Nephron progenitor cell (in vitro differentiated cells): ENCODE measurements at regions not wholly inside any gene's neighbourhood (a gene's known extent, or its start where the extent isn't known, plus 50 kb on each side); places are given as distances from the start of the nearest gene placed in this dataset.

Experiments used
- DNase-seq: peaks from one replicate; pipeline ENCODE4 v3.0.0; 2021
- H3K27ac Mint-ChIP-seq: 2 replicates; pipeline ENCODE4 v1.8.0; 2021; ENCODE audit warnings: mild to moderate bottlenecking, moderate library complexity, mixed read lengths
- H3K27me3 Mint-ChIP-seq: 2 replicates; pipeline ENCODE4 v1.8.0; 2021; ENCODE audit warnings: mild to moderate bottlenecking, low read depth, mixed read lengths; ENCODE audit not compliant: poor library complexity
- H3K36me3 Mint-ChIP-seq: 2 replicates; pipeline ENCODE4 v1.8.0; 2021; ENCODE audit warnings: low read depth, mixed read lengths
- H3K4me1 Mint-ChIP-seq: 2 replicates; pipeline ENCODE4 v1.8.0; 2021; ENCODE audit warnings: mixed read lengths
- H3K4me3 Mint-ChIP-seq: 2 replicates; pipeline ENCODE4 v1.8.0; 2021; ENCODE audit warnings: mild to moderate bottlenecking, moderate library complexity, mixed read lengths
- H3K9me3 Mint-ChIP-seq: 2 replicates; pipeline ENCODE4 v1.8.0; 2021; ENCODE audit warnings: mild to moderate bottlenecking, moderate library complexity, mixed read lengths
- CTCF ChIP-seq: fragments of 200-600 bp; sonication (generic); IDR thresholded peaks from 2 replicates; pipeline ENCODE4 v1.5.0; 2021; ENCODE audit warnings: antibody characterized with exemption

GRCh38 chr5:89471541-89471940 is 588.6 kb upstream of the MEF2C start:
- no peak for TF ChIP-seq CTCF
- H3K4me1 Mint-ChIP-seq: no peaks in the 10 kb centered on the region
- H3K36me3 Mint-ChIP-seq: no peaks in the 10 kb centered on the region
- no peaks in the 10 kb centered on the region for H3K9me3 Mint-ChIP-seq
- DNase-seq: no peak
- H3K27me3 Mint-ChIP-seq: no peaks in the 10 kb centered on the region
- no peak overlapping the region for H3K27ac Mint-ChIP-seq
- H3K4me3 Mint-ChIP-seq: no peak overlapping the region

GRCh38 chr5:89471115-89471514 is 588.1 kb upstream of the MEF2C start:
- no peak overlapping the region for H3K27ac Mint-ChIP-seq
- DNase-seq: no peak
- no peaks in the 10 kb centered on the region for H3K4me1 Mint-ChIP-seq
- H3K27me3 Mint-ChIP-seq: no peaks in the 10 kb centered on the region
- no peaks in the 10 kb centered on the region for H3K9me3 Mint-ChIP-seq
- H3K36me3 Mint-ChIP-seq: no peaks in the 10 kb centered on the region
- H3K4me3 Mint-ChIP-seq: no peak overlapping the region
- no peak for TF ChIP-seq CTCF

GRCh38 chr5:89470658-89471057 is 587.7 kb upstream of the MEF2C start:
- no peaks in the 10 kb centered on the region for H3K36me3 Mint-ChIP-seq
- no peak overlapping the region for H3K27ac Mint-ChIP-seq
- no peak for TF ChIP-seq CTCF
- no peaks in the 10 kb centered on the region for H3K4me1 Mint-ChIP-seq
- no peaks in the 10 kb centered on the region for H3K27me3 Mint-ChIP-seq
- no peaks in the 10 kb centered on the region for H3K9me3 Mint-ChIP-seq
- no peak for DNase-seq
- H3K4me3 Mint-ChIP-seq: no peak overlapping the region

GRCh38 chr5:89458332-89458656 is 575.3 kb upstream of the MEF2C start:
- Mint-ChIP-seq H3K9me3 (no peaks in the 10 kb centered on the region), H3K36me3 (no peaks in the 10 kb centered on the region), H3K4me1 (no peaks in the 10 kb centered on the region), H3K4me3 (no peak overlapping the region), H3K27ac (no peak overlapping the region), H3K27me3 (peaks cover 4% of the 10 kb centered on the region)
- DNase-seq: no peak
- no peak for TF ChIP-seq CTCF

GRCh38 chr5:89457411-89458331 is 574.7 kb upstream of the MEF2C start:
- Mint-ChIP-seq H3K27me3 (peaks cover 4% of the 10 kb centered on the region), H3K36me3 (no peaks in the 10 kb centered on the region), H3K4me1 (no peaks in the 10 kb centered on the region), H3K4me3 (no peak overlapping the region), H3K9me3 (no peaks in the 10 kb centered on the region), H3K27ac (no peak overlapping the region)
- DNase-seq: no peak
- no peak for TF ChIP-seq CTCF

- no peaks in the 10 kb centered on the region for H3K4me1 Mint-ChIP-seq
- DNase-seq: no peak
- H3K27me3 Mint-ChIP-seq: no peaks in the 10 kb centered on the region
- no peaks in the 10 kb centered on the region for H3K9me3 Mint-ChIP-seq
- no peak overlapping the region for H3K27ac Mint-ChIP-seq
- H3K4me3 Mint-ChIP-seq: no peak overlapping the region
- H3K36me3 Mint-ChIP-seq: no peaks in the 10 kb centered on the region
- no peak for TF ChIP-seq CTCF
Observed at GRCh38 chr5:89452081-89452480, 569.1 kb upstream of the MEF2C start.
